ENCODE measurements at regions not wholly inside any gene's neighbourhood (a gene's known extent, or its start where the extent isn't known, plus 50 kb on each side); places are given as distances from the start of the nearest gene placed in this dataset.
A peak's percentile ranks its signal among the peaks of the same experiment; 100 is the strongest.
"Not testable (repeated sequence)": the region's sequence is repeated elsewhere in the genome, so short reads cannot be mapped to it uniquely, and the experiment has no call there.

DNA sequence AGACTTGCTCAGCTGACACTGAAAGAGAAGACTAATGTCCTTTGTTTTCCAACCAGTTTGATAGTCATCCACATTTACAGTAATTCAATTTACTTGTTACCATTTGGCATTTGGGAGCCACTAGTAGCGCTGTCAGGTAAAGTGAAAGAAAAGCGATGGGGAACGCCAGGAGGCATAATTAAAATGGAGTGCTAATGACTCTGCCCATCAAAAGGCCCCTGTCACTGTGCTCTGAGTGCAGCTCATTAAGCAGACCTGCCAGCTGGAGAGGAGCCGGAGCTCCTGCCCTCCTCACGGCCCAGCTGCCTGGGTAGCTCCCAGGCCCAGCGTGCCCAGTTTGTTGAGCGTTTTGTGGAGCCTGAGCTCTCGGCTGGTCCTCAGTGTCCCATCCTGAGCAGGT is 463.6 kb upstream of the CCDC196 start:
- 82 to 95% (median 88%) methylated on average over 8 of the region's 8 CpGs for WGBS, 4 donors
- intact Hi-C loops (cut with DNase I) = no loop called here

DNA sequence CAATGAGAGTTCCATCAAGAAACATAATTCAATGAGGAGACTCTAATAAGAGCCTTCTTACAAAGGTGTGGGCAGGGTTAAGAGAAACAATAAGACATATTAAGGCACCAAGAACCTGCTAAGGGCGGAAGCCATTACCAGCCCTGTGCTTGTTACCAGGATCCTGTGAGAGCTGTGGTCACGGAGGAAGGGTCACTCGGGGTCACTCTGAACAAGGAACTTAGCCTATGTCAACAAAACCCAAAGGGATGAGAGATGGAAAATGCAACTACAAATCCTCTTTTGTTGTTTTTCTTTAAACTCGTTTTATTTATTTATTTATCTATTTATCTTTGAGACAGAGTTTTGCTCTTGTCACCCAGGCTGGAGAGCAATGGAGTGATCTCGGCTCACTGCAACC is 460.4 kb upstream of the CCDC196 start:
- WGBS, 4 donors = 68 to 72% (median 70%) methylated on average over 5 of the region's 5 CpGs
- Histone ChIP-seq H3K36me3 (replicated peaks in 1 of 2) (no peaks in the 10 kb centered on the region), H3K9me3 (replicated peaks in 1 of 3) (no peaks in the 10 kb centered on the region), H3K4me1 (replicated peaks in 1 of 2) (no peaks in the 10 kb centered on the region), H3K27me3 (no peaks in the 10 kb centered on the region), H3K27ac (no peak overlapping the region), H3K4me3 (no peak overlapping the region)
- DNase-seq = peak in 2 of 7 donors; percentile 7 to 20
- intact Hi-C loops (cut with DNase I) = no loop called here
- TF ChIP-seq, protein P1, sequence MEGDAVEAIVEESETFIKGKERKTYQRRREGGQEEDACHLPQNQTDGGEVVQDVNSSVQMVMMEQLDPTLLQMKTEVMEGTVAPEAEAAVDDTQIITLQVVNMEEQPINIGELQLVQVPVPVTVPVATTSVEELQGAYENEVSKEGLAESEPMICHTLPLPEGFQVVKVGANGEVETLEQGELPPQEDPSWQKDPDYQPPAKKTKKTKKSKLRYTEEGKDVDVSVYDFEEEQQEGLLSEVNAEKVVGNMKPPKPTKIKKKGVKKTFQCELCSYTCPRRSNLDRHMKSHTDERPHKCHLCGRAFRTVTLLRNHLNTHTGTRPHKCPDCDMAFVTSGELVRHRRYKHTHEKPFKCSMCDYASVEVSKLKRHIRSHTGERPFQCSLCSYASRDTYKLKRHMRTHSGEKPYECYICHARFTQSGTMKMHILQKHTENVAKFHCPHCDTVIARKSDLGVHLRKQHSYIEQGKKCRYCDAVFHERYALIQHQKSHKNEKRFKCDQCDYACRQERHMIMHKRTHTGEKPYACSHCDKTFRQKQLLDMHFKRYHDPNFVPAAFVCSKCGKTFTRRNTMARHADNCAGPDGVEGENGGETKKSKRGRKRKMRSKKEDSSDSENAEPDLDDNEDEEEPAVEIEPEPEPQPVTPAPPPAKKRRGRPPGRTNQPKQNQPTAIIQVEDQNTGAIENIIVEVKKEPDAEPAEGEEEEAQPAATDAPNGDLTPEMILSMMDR (IDR thresholded peaks at IDR 0.05) = no peak
- no peak for TF ChIP-seq POLR2A (IDR thresholded peaks at IDR 0.05)

More for the DNA sequence above, 463.6 kb upstream of the CCDC196 start:
- Histone ChIP-seq H3K4me1 (replicated peaks in 1 of 2) (no peaks in the 10 kb centered on the region), H3K9me3 (replicated peaks in 1 of 3) (no peaks in the 10 kb centered on the region), H3K36me3 (replicated peaks in 1 of 2) (no peaks in the 10 kb centered on the region), H3K4me3 (no peak overlapping the region), H3K27me3 (no peaks in the 10 kb centered on the region), H3K27ac (no peak overlapping the region)
- DNase-seq = no peak
- TF ChIP-seq POLR2A (IDR thresholded peaks at IDR 0.05) = no peak
- TF ChIP-seq, protein P1 (IDR thresholded peaks at IDR 0.05) = no peak

DNA sequence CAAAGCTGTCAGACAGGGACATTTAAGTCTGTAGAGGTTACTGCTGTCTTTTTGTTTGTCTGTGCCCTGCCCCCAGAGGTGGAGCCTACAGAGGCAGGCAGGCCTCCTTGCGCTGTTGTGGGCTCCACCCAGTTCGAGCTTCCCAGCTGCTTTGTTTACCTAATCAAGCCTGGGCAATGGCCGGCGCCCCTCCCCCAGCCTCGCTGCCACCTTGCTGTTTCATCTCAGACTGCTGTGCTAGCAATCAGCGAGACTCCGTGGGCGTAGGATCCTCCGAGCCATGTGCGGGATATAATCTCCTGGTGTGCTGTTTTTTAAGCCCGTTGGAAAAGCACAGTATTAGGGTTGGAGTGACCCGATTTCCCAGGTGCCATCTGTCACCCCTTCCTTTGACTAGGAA is 454.2 kb upstream of the CCDC196 start:
- H3K4me1 ChIP-seq (replicated peaks in 1 of 2); H3K9me3 ChIP-seq (replicated peaks in 1 of 3); H3K27ac ChIP-seq; H3K36me3 ChIP-seq (replicated peaks in 1 of 2); H3K27me3 ChIP-seq; DNase-seq; H3K4me3 ChIP-seq; intact Hi-C loops (cut with DNase I): not testable (repeated sequence)
- 82 to 93% (median 87%) methylated on average over 6 to 12 of the region's 12 CpGs for WGBS, 4 donors

DNA sequence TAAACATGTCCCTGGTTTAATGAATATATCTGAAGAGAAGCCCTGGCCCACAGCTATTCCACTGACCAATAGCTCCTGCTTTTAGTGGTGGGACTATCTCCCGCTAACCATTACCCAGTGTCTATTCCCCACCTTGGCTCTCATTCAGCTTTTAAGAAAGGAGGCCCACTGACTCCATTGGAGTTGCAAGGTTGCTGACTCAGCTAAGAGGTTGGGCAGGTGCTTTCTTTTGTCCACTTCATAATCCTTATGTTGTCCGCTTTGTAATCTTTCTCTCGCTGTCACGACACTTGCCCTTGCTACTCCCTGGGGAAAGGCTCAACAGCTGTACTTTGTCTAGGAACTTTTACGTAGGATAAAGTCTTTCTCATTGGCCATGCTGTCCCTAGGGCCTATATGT is 453.4 kb upstream of the CCDC196 start:
- WGBS, 4 donors = 92 to 94% (median 93%) methylated on average over 5 of the region's 5 CpGs

DNA sequence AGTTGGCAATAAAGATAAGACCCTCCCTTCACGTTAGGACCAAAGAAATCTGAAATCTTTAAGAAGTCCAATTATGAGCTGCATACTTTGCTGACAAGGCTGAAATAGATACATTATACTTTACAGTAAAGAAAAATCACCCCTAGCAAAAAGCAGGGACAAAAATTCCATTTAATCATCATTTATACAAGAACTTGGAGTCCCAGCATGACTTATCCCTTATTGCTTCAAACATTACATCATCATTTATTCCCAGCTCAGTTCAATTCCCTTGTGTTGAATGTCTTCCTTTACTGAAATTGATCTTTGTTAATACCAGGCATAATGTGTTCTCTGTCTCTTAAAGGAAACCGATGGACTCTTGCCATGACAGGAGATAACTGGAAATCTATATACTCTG is 449.6 kb upstream of the CCDC196 start:
- Histone ChIP-seq H3K4me1 (replicated peaks in 1 of 2) (peaks cover 3 to 7% of the 10 kb centered on the region in 2 donors), H3K27ac (no peak overlapping the region), H3K9me3 (replicated peaks in 1 of 3) (no peaks in the 10 kb centered on the region), H3K4me3 (no peak overlapping the region), H3K36me3 (replicated peaks in 1 of 2) (no peaks in the 10 kb centered on the region), H3K27me3 (no peaks in the 10 kb centered on the region)
- intact Hi-C loops (cut with DNase I) = no loop called here
- DNase-seq = no peak
- TF ChIP-seq POLR2A (IDR thresholded peaks at IDR 0.05) = no peak
- TF ChIP-seq, protein P1 (IDR thresholded peaks at IDR 0.05) = no peak
- 73 to 78% (median 74%) methylated on average over 2 of the region's 2 CpGs for WGBS, 4 donors

More for the DNA sequence above, 453.4 kb upstream of the CCDC196 start:
- TF ChIP-seq POLR2A (IDR thresholded peaks at IDR 0.05) = no peak
- TF ChIP-seq, protein P1 (IDR thresholded peaks at IDR 0.05) = no peak
- no peak overlapping the region for H3K27ac ChIP-seq
- intact Hi-C loops (cut with DNase I) = no loop called here
- peaks cover 2% of the 10 kb centered on the region in 2 donors for H3K4me1 ChIP-seq (replicated peaks in 1 of 2)
- H3K4me3 ChIP-seq = no peak overlapping the region
- H3K27me3 ChIP-seq = no peaks in the 10 kb centered on the region
- H3K36me3 ChIP-seq (replicated peaks in 1 of 2) = no peaks in the 10 kb centered on the region
- no peaks in the 10 kb centered on the region for H3K9me3 ChIP-seq (replicated peaks in 1 of 3)
- DNase-seq = no peak
